Heart left ventricle (tissue), 13 donors: ENCODE measurements at regions not wholly inside any gene's neighbourhood (a gene's known extent, or its start where the extent isn't known, plus 50 kb on each side); places are given as distances from the start of the nearest gene placed in this dataset.

Experiments
- POLR2A ChIP-seq, 2 donors: fragments of 450-650 bp; IDR thresholded peaks; one replicate each; pipeline ENCODE4 v1.6.1; 2017; ENCODE audit warnings: antibody characterized with exemption in 2 of 2, mild to moderate bottlenecking in 2 of 2, moderate library complexity in 2 of 2
- TF ChIP-seq, protein P1 (sequence below), 12 donors: fragments of 200-600 bp; sonication (generic) in 4 of 12; IDR thresholded peaks; one replicate each; pipeline versions ENCODE4 v1.5.0 to v1.8.0; 2018 to 2022; ENCODE audit warnings: antibody characterized with exemption in 12 of 12, mild to moderate bottlenecking in 5 of 12
- donor health status: ischemic (EF 13 %, LVEDD 7.1; RV severe dilation, severe dysfunction).
- donor health status: DM: no; HTN: yes; CAD: no.
- donor health status: DM: no; HTN: no; CAD: no.
- donor health status: ischemic (EF 25% LVEDD 6.9; RV normal size, moderate dysfunction).
- donor health status: ischemic (EF 25% LVEDD 5.7; RV mildly dilated, moderate dysfunction).
- donor health status: ischemic (EF 35%, LVEDD 5.7; RV mildly dilated, moderate dysfunction).
- donor health status: nonischemic (EF 11% LVEDD 7.7; RV severe dilation, severe dysfunction).
- donor health status: DM: yes; HTN: yes; CAD: no.
- donor health status: PGD.
- donor health status: ischemic (EF 29% LVEDD 5.4; RV normal size, mild dysfunction).
- donor health status: nonischemic (EF 23%, LVEDD 6.1; RV moderate dilation, normal function).

DNA sequence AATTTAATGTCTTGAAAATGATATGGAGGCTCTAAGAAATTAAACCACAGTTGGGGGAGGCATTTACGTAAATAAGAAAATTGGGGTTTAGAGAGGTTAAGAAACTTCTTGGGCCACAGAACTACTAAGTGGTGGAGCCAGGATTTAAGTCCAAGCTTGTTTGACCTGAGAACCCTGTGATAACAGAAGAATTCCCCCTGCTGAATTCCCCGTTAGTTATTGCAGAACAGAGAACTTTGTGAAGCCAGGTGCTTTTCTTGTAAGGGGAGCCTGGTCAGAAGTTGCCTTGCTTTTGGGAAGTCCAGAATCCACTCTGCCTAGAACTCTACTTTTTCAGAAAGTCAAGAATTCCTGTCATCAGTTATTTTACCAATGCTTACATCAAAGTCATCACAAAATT is 309.3 kb upstream of the SEMA6A start:
- no peak for TF ChIP-seq POLR2A (IDR thresholded peaks at IDR 0.05)
- TF ChIP-seq, protein P1, sequence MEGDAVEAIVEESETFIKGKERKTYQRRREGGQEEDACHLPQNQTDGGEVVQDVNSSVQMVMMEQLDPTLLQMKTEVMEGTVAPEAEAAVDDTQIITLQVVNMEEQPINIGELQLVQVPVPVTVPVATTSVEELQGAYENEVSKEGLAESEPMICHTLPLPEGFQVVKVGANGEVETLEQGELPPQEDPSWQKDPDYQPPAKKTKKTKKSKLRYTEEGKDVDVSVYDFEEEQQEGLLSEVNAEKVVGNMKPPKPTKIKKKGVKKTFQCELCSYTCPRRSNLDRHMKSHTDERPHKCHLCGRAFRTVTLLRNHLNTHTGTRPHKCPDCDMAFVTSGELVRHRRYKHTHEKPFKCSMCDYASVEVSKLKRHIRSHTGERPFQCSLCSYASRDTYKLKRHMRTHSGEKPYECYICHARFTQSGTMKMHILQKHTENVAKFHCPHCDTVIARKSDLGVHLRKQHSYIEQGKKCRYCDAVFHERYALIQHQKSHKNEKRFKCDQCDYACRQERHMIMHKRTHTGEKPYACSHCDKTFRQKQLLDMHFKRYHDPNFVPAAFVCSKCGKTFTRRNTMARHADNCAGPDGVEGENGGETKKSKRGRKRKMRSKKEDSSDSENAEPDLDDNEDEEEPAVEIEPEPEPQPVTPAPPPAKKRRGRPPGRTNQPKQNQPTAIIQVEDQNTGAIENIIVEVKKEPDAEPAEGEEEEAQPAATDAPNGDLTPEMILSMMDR (IDR thresholded peaks at IDR 0.05), result no peak
